ENCODE measurements at regions not wholly inside any gene's neighbourhood (a gene's known extent, or its start where the extent isn't known, plus 50 kb on each side); places are given as distances from the start of the nearest gene placed in this dataset.

DNA sequence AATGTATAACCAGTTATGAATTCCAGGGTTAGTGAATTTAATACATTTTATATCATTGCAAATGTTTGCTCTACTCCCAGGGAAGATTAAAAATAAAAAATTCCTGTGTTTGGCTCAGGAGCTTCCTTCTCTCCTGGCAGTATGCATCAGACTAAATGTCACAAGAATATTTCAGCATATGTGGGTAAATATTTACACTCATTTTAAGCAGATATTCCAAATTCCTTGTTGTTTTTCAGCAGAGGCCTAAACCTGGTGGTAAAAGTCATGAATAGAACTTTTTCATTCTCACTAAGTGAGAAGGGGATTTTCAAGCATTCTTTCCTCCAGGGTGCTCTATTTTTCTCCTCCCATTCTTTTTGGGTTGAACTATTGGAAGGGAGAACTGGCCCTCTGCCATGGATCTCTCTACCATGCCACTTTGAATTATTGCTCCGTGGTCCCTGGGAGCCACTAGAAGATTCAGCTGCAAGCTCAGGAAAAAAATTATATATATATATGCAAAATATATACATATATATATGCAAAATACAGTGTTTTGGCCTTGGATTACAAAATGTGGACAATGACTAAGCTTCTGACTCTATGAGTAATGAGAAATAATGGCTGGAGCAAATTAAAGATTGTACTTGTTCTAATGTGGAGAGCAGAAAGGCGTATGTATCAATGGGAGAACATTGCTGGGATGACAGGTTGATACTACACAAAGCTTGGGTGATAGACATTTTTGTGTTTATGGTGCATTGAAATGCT, 180.6 kb upstream of the PAPPA start (continued):
- TF ChIP-seq, protein P1, sequence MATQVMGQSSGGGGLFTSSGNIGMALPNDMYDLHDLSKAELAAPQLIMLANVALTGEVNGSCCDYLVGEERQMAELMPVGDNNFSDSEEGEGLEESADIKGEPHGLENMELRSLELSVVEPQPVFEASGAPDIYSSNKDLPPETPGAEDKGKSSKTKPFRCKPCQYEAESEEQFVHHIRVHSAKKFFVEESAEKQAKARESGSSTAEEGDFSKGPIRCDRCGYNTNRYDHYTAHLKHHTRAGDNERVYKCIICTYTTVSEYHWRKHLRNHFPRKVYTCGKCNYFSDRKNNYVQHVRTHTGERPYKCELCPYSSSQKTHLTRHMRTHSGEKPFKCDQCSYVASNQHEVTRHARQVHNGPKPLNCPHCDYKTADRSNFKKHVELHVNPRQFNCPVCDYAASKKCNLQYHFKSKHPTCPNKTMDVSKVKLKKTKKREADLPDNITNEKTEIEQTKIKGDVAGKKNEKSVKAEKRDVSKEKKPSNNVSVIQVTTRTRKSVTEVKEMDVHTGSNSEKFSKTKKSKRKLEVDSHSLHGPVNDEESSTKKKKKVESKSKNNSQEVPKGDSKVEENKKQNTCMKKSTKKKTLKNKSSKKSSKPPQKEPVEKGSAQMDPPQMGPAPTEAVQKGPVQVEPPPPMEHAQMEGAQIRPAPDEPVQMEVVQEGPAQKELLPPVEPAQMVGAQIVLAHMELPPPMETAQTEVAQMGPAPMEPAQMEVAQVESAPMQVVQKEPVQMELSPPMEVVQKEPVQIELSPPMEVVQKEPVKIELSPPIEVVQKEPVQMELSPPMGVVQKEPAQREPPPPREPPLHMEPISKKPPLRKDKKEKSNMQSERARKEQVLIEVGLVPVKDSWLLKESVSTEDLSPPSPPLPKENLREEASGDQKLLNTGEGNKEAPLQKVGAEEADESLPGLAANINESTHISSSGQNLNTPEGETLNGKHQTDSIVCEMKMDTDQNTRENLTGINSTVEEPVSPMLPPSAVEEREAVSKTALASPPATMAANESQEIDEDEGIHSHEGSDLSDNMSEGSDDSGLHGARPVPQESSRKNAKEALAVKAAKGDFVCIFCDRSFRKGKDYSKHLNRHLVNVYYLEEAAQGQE (IDR thresholded peaks at IDR 0.05): no peak

DNA sequence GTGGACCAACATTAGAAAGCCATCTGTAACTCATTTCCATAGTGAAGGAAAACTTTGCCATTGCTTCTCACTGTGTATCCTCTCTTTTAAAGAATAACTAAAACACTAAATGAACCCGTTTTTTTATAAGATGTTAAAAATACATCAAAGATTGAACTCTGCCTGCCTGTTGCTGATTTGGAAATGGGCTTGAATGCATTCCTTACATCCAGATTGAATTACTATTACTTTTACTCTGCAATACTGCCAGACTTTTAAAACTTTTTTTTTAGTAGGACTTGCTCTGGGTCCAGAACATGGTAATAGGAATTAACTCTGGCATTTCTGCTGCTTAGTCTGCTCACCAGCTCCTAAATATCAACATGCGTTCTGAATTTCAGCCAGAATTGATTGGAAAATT, 176.8 kb upstream of the PAPPA start:
- Histone ChIP-seq H3K4me3 (ENCODE audit: low read depth in 1 of 3, low read length in 3 of 3) (no peak overlapping the region), H3K9ac (ENCODE audit: low read depth in 1 of 2, low read length in 2 of 2) (no peak overlapping the region), H3K9me3 (ENCODE audit: control insufficient read depth in 4 of 4, low read length in 3 of 4) (no peaks in the 10 kb centered on the region), H3K27ac (ENCODE audit: low read depth in 1 of 2, low read length in 2 of 2) (no peak overlapping the region), H3K27me3 (ENCODE audit: control insufficient read depth in 4 of 4, insufficient read depth in 4 of 4, low read length in 3 of 4) (no peaks in the 10 kb centered on the region), H3K36me3 (ENCODE audit: control insufficient read depth in 4 of 4, insufficient read depth in 3 of 4, low read depth in 1 of 4, low read length in 3 of 4) (no peaks in the 10 kb centered on the region), H3K4me1 (ENCODE audit: control insufficient read depth in 4 of 4, insufficient read depth in 4 of 4, low read length in 3 of 4) (no peaks in the 10 kb centered on the region)
- no peak for DNase-seq (ENCODE audit: low spot score)
- TF ChIP-seq, protein P2, sequence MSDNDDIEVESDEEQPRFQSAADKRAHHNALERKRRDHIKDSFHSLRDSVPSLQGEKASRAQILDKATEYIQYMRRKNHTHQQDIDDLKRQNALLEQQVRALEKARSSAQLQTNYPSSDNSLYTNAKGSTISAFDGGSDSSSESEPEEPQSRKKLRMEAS (IDR thresholded peaks at IDR 0.05): no peak
- 77% methylated on average over 2 of the region's 2 CpGs for WGBS

DNA sequence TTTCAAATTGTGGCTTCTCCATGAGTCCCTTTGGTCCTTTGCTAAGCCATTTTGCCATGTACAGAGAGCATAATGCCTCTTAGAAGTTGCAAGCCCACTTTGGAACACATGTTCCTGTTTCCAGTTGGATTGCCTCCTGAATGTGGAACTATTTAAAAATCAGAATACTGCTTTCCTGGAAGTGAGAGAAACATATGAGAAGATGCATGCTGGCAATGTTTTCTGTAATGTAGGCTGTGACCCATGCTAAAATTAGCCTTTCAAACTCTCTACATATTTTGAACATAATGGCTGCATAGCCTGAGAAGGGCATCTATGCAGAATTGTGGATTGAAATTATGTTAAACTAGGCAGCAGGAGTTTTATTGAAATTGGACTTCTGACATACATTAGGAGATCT, 175.5 kb upstream of the PAPPA start:
- Histone ChIP-seq H3K27ac (ENCODE audit: low read depth in 1 of 2, low read length in 2 of 2) (no peak overlapping the region), H3K4me1 (ENCODE audit: control insufficient read depth in 4 of 4, insufficient read depth in 4 of 4, low read length in 3 of 4) (no peaks in the 10 kb centered on the region), H3K9ac (ENCODE audit: low read depth in 1 of 2, low read length in 2 of 2) (no peak overlapping the region), H3K36me3 (ENCODE audit: control insufficient read depth in 4 of 4, insufficient read depth in 3 of 4, low read depth in 1 of 4, low read length in 3 of 4) (no peaks in the 10 kb centered on the region), H3K27me3 (ENCODE audit: control insufficient read depth in 4 of 4, insufficient read depth in 4 of 4, low read length in 3 of 4) (no peaks in the 10 kb centered on the region), H3K9me3 (ENCODE audit: control insufficient read depth in 4 of 4, low read length in 3 of 4) (no peaks in the 10 kb centered on the region), H3K4me3 (ENCODE audit: low read depth in 1 of 3, low read length in 3 of 3) (no peak overlapping the region)
- TF ChIP-seq JUND (IDR thresholded peaks at IDR 0.05) (no peak), RAD21 (IDR thresholded peaks at IDR 0.05) (no peak)
- DNase-seq (ENCODE audit: low spot score): no peak

DNA sequence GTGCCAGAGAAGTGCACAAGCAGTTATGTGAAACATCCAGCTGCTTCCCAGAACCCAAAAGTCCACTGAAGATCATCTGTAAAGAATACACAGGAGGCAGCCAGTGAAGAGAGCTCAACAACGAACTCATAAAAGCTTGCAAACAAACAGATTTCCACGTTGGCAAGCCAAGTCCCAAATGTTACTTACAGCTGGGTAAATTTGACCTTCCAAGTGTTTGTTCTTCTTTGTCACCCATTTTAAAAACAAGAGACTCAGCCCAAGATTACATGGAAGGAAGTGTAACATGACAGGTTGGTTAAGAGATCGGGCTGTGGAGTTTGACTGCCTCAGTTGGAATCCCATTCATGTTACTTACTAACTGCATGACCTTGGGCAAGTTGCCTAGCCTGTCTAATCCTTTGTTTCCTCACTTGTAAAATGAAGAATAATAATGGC, 174.9 kb upstream of the PAPPA start:
- TF ChIP-seq SP1 (IDR thresholded peaks at IDR 0.05) (no peak), HNF4G (IDR thresholded peaks at IDR 0.05) (no peak), EGR1 (IDR thresholded peaks at IDR 0.05; ENCODE audit: low read depth in 2 of 2) (no peak), JUND (IDR thresholded peaks at IDR 0.05) (no peak), TAF1 (conservative IDR thresholded peaks at IDR 0.05) (no peak)
- TF ChIP-seq, protein P3, sequence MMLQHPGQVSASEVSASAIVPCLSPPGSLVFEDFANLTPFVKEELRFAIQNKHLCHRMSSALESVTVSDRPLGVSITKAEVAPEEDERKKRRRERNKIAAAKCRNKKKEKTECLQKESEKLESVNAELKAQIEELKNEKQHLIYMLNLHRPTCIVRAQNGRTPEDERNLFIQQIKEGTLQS (IDR thresholded peaks at IDR 0.05): no peak
- no peaks in the 10 kb centered on the region for H3K4me1 ChIP-seq (ENCODE audit: control insufficient read depth in 4 of 4, insufficient read depth in 4 of 4, low read length in 3 of 4)
- H3K36me3 ChIP-seq (ENCODE audit: control insufficient read depth in 4 of 4, insufficient read depth in 3 of 4, low read depth in 1 of 4, low read length in 3 of 4): no peaks in the 10 kb centered on the region
- 39% methylated on average over 3 of the region's 3 CpGs for WGBS
- H3K27me3 ChIP-seq (ENCODE audit: control insufficient read depth in 4 of 4, insufficient read depth in 4 of 4, low read length in 3 of 4): no peaks in the 10 kb centered on the region
- no peaks in the 10 kb centered on the region for H3K9me3 ChIP-seq (ENCODE audit: control insufficient read depth in 4 of 4, low read length in 3 of 4)
- H3K9ac ChIP-seq (ENCODE audit: low read depth in 1 of 2, low read length in 2 of 2): no peak overlapping the region
- H3K27ac ChIP-seq (ENCODE audit: low read depth in 1 of 2, low read length in 2 of 2): no peak overlapping the region
- DNase-seq (ENCODE audit: low spot score): no peak
- H3K4me3 ChIP-seq (ENCODE audit: low read depth in 1 of 3, low read length in 3 of 3): no peak overlapping the region

Data from liver (tissue), 7 donors.